WTC11 (cell line): ENCODE measurements at regions not wholly inside any gene's neighbourhood (a gene's known extent, or its start where the extent isn't known, plus 50 kb on each side); places are given as distances from the start of the nearest gene placed in this dataset.

ENCODE experiments used
- ATAC-seq: fragments of 200-7000 bp; cut with Tn5 transposase; 2 replicates; pipeline ENCODE4 v1.10.0; 2021; ENCODE audit warnings: mild to moderate bottlenecking, moderate library complexity
- CTCF ChIA-PET: fragments of 300-600 bp; sonication (Branson Sonifier 250); formaldehyde crosslinking; loops from one replicate; lab custom pipeline; 2021; ENCODE audit warnings: antibody characterized with exemption; lab: Charles Lee
- POLR2A ChIA-PET: fragments of 350-600 bp; sonication (Branson Sonifier 250); formaldehyde crosslinking; loops from one replicate; lab custom pipeline; 2021; ENCODE audit warnings: antibody characterized with exemption; lab: Charles Lee
- DNase-seq: peaks from one replicate; pipeline ENCODE4 v3.0.0; 2021; ENCODE audit warnings: low spot score
- H3K27ac Mint-ChIP-seq: 2 replicates; pipeline ENCODE4 v1.8.0; 2021; ENCODE audit warnings: mixed read lengths
- H3K27me3 Mint-ChIP-seq: 2 replicates; pipeline ENCODE4 v1.8.0; 2021; ENCODE audit warnings: low read depth, mild to moderate bottlenecking, moderate library complexity, mixed read lengths
- H3K36me3 Mint-ChIP-seq: 2 replicates; pipeline ENCODE4 v1.8.0; 2021; ENCODE audit warnings: mixed read lengths
- H3K4me1 Mint-ChIP-seq: 2 replicates; pipeline ENCODE4 v1.8.0; 2022; ENCODE audit warnings: mixed read lengths
- H3K4me3 Mint-ChIP-seq: 2 replicates; pipeline ENCODE4 v1.8.0; 2021; ENCODE audit warnings: mild to moderate bottlenecking, moderate library complexity, mixed read lengths
- H3K9me3 Mint-ChIP-seq: 2 replicates; pipeline ENCODE4 v1.8.0; 2021; ENCODE audit warnings: mixed read lengths
- E2F1 ChIP-seq: sonication (generic); formaldehyde crosslinking; IDR thresholded peaks from 2 replicates; pipeline ENCODE4 v1.8.0; 2022; ENCODE audit warnings: mild to moderate bottlenecking, missing genetic modification reagents
- E2F5 ChIP-seq: sonication (generic); formaldehyde crosslinking; IDR thresholded peaks from 2 replicates; pipeline ENCODE4 v1.8.1; 2022; ENCODE audit warnings: mild to moderate bottlenecking, moderate library complexity, missing genetic modification reagents
- ESRRA ChIP-seq: sonication (generic); formaldehyde crosslinking; IDR thresholded peaks from 2 replicates; pipeline ENCODE4 v1.8.1; 2022; ENCODE audit warnings: mild to moderate bottlenecking, missing genetic modification reagents, borderline replicate concordance
- FOXK1 ChIP-seq: sonication (generic); formaldehyde crosslinking; IDR thresholded peaks from 2 replicates; pipeline ENCODE4 v1.8.0; 2022; ENCODE audit warnings: mild to moderate bottlenecking, moderate library complexity, missing genetic modification reagents
- JUN ChIP-seq: sonication (generic); formaldehyde crosslinking; IDR thresholded peaks from 2 replicates; pipeline ENCODE4 v1.8.0; 2023; ENCODE audit warnings: mild to moderate bottlenecking, missing genetic modification reagents
- MAX ChIP-seq: sonication (generic); formaldehyde crosslinking; IDR thresholded peaks from 2 replicates; pipeline ENCODE4 v1.8.0; 2022; ENCODE audit warnings: mild to moderate bottlenecking, missing genetic modification reagents
- OVOL2 ChIP-seq: fragments of 250-450 bp; sonication (Bioruptor Pico); IDR thresholded peaks from 2 replicates; pipeline ENCODE4 v1.9.0; 2021; ENCODE audit warnings: mild to moderate bottlenecking, borderline replicate concordance
- PRDM15 ChIP-seq: sonication (generic); formaldehyde crosslinking; IDR thresholded peaks from 2 replicates; pipeline ENCODE4 v1.8.0; 2022; ENCODE audit warnings: missing genetic modification reagents
- PREB ChIP-seq: sonication (generic); formaldehyde crosslinking; IDR thresholded peaks from 2 replicates; pipeline ENCODE4 v1.8.1; 2022; ENCODE audit warnings: mild to moderate bottlenecking, missing genetic modification reagents, moderate library complexity, borderline replicate concordance
- SMAD3 ChIP-seq: sonication (generic); formaldehyde crosslinking; IDR thresholded peaks from 2 replicates; pipeline ENCODE4 v1.8.0; 2022; ENCODE audit warnings: missing genetic modification reagents, mild to moderate bottlenecking, borderline replicate concordance
- TEAD1 ChIP-seq: sonication (generic); formaldehyde crosslinking; IDR thresholded peaks from 2 replicates; pipeline ENCODE4 v1.8.0; 2022; ENCODE audit warnings: mild to moderate bottlenecking, missing genetic modification reagents
- USF1 ChIP-seq: sonication (generic); formaldehyde crosslinking; IDR thresholded peaks from 2 replicates; pipeline ENCODE4 v1.8.0; 2022; ENCODE audit warnings: mild to moderate bottlenecking, missing genetic modification reagents
- ZNF138 ChIP-seq: sonication (generic); formaldehyde crosslinking; conservative IDR thresholded peaks from 2 replicates; pipeline ENCODE4 v1.8.1; 2022; ENCODE audit warnings: mild to moderate bottlenecking, moderate library complexity, missing genetic modification reagents
- ZNF423 ChIP-seq: fragments of 250-450 bp; sonication (Bioruptor Pico); IDR thresholded peaks from 2 replicates; pipeline ENCODE4 v2.1.2; 2022; ENCODE audit warnings: mild to moderate bottlenecking, moderate library complexity
- ZNF512 ChIP-seq: sonication (generic); formaldehyde crosslinking; IDR thresholded peaks from 2 replicates; pipeline ENCODE4 v1.8.1; 2022; ENCODE audit warnings: missing genetic modification reagents, borderline replicate concordance
- ZNF532 ChIP-seq: fragments of 250-450 bp; sonication (Bioruptor Pico); IDR thresholded peaks from 2 replicates; pipeline ENCODE4 v1.9.0; 2021; ENCODE audit warnings: mild to moderate bottlenecking, borderline replicate concordance

- TF ChIP-seq SMAD3 (CRISPR knock-in tag), result no peak
- no peak for TF ChIP-seq E2F5
- no peak for TF ChIP-seq ZNF423 (CRISPR knock-in tag)
- no peak for TF ChIP-seq JUN (CRISPR knock-in tag)
- TF ChIP-seq PRDM15 (CRISPR knock-in tag), result no peak
- TF ChIP-seq ZNF532 (CRISPR knock-in tag), result no peak
- TF ChIP-seq ZNF138 (CRISPR knock-in tag), result no peak
- no peak for TF ChIP-seq E2F1 (CRISPR knock-in tag)
- no peak for TF ChIP-seq ZNF512 (CRISPR knock-in tag)
- no peak for TF ChIP-seq MAX
Observed at GRCh38 chr2:139759000-139759505, 978.9 kb upstream of the NXPH2 start (continued).

- H3K4me1 Mint-ChIP-seq, result peaks cover 32% of the 10 kb centered on the region
- no peak overlapping the region for H3K27ac Mint-ChIP-seq
- no peak for ATAC-seq
- H3K9me3 Mint-ChIP-seq, result peaks cover 33% of the 10 kb centered on the region
- CTCF ChIA-PET, result no interaction called here
- no peaks in the 10 kb centered on the region for H3K27me3 Mint-ChIP-seq
- POLR2A ChIA-PET, result no interaction called here
- TF ChIP-seq USF1 (CRISPR knock-in tag), result no peak
- no peak for TF ChIP-seq SMAD3 (CRISPR knock-in tag)
- no peak for TF ChIP-seq ESRRA (CRISPR knock-in tag)
- no peak for TF ChIP-seq OVOL2
- no peak for TF ChIP-seq PREB (CRISPR knock-in tag)
- no peak for TF ChIP-seq FOXK1 (CRISPR knock-in tag)
- no peak for TF ChIP-seq ZNF512 (CRISPR knock-in tag)
- no peak for TF ChIP-seq TEAD1 (CRISPR knock-in tag)
- TF ChIP-seq, all 79 proteins: peak for 0
- no peak for DNase-seq
- Mint-ChIP-seq H3K36me3 (peaks cover 27% of the 10 kb centered on the region), H3K4me3 (no peak overlapping the region)
Observed at GRCh38 chr2:139746901-139747300, 966.7 kb upstream of the NXPH2 start.
